ENCODE measurements at regions not wholly inside any gene's neighbourhood (a gene's known extent, or its start where the extent isn't known, plus 50 kb on each side); places are given as distances from the start of the nearest gene placed in this dataset.

DNA sequence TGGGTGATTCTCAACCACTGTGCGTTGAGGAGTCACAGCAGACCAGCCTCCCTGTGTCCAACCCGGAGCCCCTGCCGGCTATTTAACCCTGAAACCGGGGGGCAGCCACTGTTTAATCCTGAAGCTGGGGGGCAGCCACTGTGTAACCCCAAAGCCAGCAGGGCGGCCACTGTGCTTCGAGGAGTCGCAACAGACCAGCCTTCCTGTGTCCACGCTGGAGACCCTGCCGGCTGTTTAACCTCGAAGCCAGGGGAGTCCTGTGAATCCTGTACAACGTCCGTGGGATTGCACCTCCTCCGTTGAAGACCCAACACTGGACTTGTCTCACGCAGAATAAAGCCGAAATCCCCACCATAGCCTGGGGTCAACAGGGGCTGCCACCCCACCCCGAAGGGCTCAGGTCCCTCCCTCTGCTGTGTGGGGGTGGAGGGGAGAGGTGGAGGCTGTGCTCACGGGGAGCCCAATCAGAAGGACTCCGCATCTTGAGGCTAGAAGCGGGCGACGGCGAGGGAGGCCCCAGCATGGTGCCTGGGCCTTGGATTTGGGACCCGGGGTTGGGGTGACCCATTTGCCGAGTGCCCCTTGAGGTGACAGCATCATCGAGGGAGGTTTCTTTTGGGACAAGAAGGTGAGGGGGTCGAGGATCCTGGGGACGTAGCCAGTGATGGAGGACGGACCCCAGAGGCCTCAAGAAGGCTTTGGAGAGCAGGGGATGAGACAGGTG, 94.9 kb downstream of the ADRA2C start:
- TF ChIP-seq CTCF (IDR thresholded peaks at IDR 0.05; ENCODE audit: control insufficient read depth, insufficient read depth, low read depth, low read length, missing control alignments), result no peak
- no peak for DNase-seq (ENCODE audit: low read depth)
- H3K4me3 ChIP-seq (ENCODE audit: control insufficient read depth, low read depth, low read length), result no peak overlapping the region

DNA sequence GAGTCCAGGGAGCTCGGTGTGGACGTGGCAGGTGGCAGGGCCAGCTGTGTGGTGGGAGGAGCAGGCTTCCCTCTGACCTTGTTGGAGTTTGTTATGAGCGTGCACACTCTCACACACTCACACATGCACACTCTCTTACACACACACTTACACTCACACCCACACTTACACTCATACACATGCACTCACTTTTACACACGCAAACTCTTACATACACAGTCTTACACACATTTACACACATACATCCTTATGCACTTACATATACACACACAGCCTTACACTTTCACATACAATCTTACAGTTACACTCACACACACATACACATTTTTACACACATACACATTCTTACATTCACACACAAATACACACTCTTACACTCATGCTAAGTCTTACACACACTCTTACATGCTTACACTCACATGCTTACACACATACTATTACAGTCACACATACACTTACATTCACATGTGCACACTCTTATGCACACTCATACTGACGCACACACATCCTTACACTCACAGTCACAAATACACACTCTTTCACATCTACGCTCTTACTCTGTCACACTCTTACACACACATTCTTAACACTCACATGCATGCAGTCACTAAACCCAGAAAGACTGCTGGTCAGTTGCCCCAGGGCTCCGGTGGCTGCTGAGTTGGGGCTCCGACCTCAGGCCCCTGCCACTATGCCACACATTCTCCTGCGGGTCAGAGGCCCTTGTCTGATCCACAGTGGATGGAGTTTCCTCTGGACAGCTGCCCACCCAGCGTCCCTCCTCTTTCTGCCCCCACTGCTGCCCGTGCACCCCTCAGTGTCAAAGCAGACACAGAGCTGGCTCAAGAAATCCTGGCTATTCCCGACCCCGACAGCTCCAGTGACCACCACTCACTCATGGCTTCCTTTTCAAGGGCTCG, 95.8 kb downstream of the ADRA2C start:
- H3K4me3 ChIP-seq (ENCODE audit: control insufficient read depth, low read depth, low read length), result no peak overlapping the region
- DNase-seq (ENCODE audit: low read depth), result no peak
- no peak for TF ChIP-seq CTCF (IDR thresholded peaks at IDR 0.05; ENCODE audit: control insufficient read depth, insufficient read depth, low read depth, low read length, missing control alignments)

DNA sequence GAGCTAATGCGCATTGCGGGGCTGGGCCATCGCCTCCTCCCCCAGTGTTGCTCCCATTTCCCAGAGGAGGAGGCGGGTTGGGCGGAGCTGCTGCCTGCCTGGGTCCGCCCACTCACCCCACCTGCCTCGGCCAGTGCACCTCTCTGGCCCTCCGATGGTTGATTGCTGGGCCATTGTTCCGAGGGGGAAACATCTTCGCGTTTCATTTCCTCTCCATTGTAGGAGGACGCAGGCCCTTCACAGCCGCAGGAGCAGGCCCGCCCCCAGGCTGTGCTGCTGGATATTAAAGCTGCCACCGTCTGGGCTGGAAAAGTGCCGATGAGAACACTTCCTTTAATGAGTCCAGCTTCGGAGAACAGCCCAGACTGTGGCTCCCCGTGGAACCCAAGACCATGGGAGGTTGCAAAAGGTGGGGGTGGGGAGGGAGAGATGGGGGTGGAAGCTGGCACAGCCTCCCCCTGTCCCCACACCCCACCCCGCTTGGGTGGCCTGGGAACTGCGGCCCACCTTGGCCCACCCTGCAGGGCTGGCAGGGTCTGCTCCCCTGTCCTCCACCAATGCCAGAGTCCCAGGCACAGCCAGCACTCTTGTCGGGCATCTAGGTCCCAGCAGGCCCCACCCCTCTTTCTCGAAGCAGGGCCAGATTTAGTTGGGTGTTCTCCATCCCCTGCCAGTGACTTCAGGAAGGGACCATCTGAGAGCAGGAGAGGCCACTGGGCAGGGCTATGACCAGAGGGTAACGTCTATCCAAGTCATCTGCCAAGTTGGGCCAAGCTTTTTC, 96.6 kb downstream of the ADRA2C start:
- no peak for TF ChIP-seq CTCF (IDR thresholded peaks at IDR 0.05; ENCODE audit: control insufficient read depth, insufficient read depth, low read depth, low read length, missing control alignments)
- H3K4me3 ChIP-seq (ENCODE audit: control insufficient read depth, low read depth, low read length), result no peak overlapping the region
- DNase-seq (ENCODE audit: low read depth), result no peak

DNA sequence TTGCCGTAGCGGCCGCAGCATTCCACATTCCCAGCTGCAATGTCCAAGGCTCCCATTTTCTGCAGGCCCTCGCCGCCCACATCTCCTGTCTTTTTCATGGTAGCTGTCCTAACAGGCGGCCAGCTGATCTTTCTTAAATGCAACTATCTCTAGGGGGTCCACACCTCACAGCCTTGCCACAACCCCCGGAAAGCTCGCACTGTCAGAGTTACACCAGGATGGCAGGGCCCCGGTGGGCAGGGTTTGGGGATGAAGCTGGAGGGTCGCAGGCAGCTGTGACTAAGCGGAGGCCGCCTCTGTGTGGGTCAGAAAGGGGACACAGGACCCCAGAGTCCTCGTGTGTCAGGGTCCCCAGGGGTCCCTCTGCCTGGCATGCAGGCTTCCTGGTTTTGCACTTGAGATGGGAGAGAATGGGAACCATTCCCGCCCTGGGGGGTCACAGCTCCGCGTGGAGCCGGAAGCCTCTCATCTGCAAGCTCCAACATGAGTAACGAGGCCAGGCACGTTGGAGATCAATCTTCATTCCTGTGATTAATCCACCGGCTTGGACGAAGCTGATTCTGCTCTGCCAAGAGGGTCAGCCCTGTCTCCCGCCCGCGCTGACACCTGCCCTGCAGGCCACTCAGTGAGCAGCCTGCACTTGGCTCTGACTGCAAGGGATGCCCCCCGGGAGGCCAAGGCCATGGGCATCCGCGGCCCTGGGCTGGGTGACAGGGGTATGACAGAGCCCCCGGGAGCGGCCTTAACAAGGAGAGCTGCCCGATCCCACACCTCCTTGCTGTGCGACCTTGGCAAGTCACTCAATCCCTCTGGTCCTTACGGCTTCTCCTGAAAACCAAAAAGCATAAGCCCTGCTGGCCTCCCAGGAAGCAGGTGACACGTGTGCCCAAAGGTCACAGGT, 97.9 kb downstream of the ADRA2C start:
- no peak for DNase-seq (ENCODE audit: low read depth)
- no peak for TF ChIP-seq CTCF (IDR thresholded peaks at IDR 0.05; ENCODE audit: control insufficient read depth, insufficient read depth, low read depth, low read length, missing control alignments)
- no peak overlapping the region for H3K4me3 ChIP-seq (ENCODE audit: control insufficient read depth, low read depth, low read length)

DNA sequence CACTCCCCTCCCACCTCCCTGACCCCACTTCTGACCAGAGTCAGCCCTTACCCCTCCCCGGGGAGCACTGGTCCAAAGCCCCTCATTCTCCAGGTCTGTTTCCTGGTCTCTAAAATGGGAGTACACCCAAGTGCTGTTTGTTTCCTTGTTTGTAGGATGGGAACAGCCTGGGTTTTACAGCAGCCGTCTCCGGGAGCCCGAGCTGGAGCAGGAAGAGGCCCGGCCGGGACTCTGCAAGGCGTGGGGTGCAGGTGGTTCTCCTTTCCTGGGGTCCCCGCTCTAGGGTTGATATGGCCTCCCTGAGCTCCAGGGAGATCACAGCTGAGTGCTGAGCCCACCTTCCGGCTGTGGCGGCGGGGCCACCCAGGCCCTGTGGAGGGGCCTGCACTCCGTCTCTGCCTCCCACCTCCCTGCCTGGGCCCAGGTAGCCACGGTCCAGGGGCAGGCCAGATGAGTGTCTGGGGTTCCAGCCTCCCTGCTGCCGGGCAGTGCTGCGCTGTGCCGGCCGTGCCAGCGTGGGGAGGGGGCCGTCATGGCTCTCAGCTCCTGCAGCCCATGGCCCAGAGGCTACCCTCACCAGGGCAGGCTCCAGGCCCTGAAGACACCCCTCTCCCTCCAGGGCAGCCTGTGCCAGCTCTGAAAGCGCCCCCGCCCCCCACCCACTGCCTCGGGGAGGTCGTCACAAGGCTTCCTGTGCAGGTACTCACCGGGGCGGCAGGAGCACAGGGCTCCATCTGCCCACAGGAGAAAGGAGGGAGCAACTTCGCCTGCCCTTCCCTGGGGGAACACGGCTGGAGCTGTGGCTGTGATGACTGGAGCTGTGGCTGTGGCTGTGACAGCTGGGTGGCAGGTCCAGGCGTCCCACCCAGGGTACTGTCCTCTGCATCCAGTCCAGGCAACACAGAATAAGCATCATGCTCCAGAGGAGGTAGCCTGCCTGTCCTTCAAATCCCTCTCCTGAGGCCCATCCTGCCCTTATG, 98.8 kb downstream of the ADRA2C start:
- no peak for DNase-seq (ENCODE audit: low read depth)
- H3K4me3 ChIP-seq (ENCODE audit: control insufficient read depth, low read depth, low read length), result no peak overlapping the region
- TF ChIP-seq CTCF (IDR thresholded peaks at IDR 0.05; ENCODE audit: control insufficient read depth, insufficient read depth, low read depth, low read length, missing control alignments), result no peak

Measured in AG09309 (cell line).